Fibroblast of skin of right biceps (primary cell): ENCODE measurements at regions not wholly inside any gene's neighbourhood (a gene's known extent, or its start where the extent isn't known, plus 50 kb on each side); places are given as distances from the start of the nearest gene placed in this dataset.
"Not testable (repeated sequence)": the region's sequence is repeated elsewhere in the genome, so short reads cannot be mapped to it uniquely, and the experiment has no call there.

Experiments
- DNase-seq: peaks from one replicate; pipeline ENCODE4 v3.0.0-alpha.2; 2013

- DNase-seq = no peak
These were observed 336.1 kb downstream of the CDC5L start for GRCh38 chr6:44723439-44724197.

- DNase-seq = peak; percentile 68
These were observed 337.6 kb downstream of the CDC5L start for GRCh38 chr6:44725070-44725469.

- no peak for DNase-seq
These were observed 340.4 kb downstream of the CDC5L start for GRCh38 chr6:44727651-44728630.

- peak; percentile 35 for DNase-seq
These were observed 343.4 kb downstream of the CDC5L start for GRCh38 chr6:44730771-44731391.

- DNase-seq = no peak
These were observed 344.1 kb downstream of the CDC5L start for GRCh38 chr6:44731485-44732095.

- DNase-seq = no peak
These were observed 344.7 kb downstream of the CDC5L start for GRCh38 chr6:44732243-44732642.

- no peak for DNase-seq
These were observed 345.6 kb downstream of the CDC5L start for GRCh38 chr6:44733126-44733525.

GRCh38 chr6:44733868-44734267 is 346.4 kb downstream of the CDC5L start:
- DNase-seq = no peak

- DNase-seq = no peak
These were observed 347.6 kb downstream of the CDC5L start for GRCh38 chr6:44734886-44735629.

- DNase-seq = peak; percentile 63
These were observed 348.1 kb downstream of the CDC5L start for GRCh38 chr6:44735630-44735963.

- DNase-seq = no peak
These were observed 349.8 kb downstream of the CDC5L start for GRCh38 chr6:44737341-44737740.

GRCh38 chr6:44737829-44738528 is 350.5 kb downstream of the CDC5L start:
- DNase-seq = no peak

- DNase-seq = peak; percentile 89
These were observed 351.2 kb downstream of the CDC5L start for GRCh38 chr6:44738601-44739146.

- peak; percentile 75 for DNase-seq
These were observed 351.7 kb downstream of the CDC5L start for GRCh38 chr6:44739181-44739580.

GRCh38 chr6:44740566-44741120 is 353.1 kb downstream of the CDC5L start:
- no peak for DNase-seq

- DNase-seq = no peak
These were observed 354.7 kb downstream of the CDC5L start for GRCh38 chr6:44742201-44742600.

- DNase-seq = no peak
These were observed 355.4 kb downstream of the CDC5L start for GRCh38 chr6:44742828-44743372.

GRCh38 chr6:44760116-44760515 is 372.6 kb downstream of the CDC5L start:
- not testable (repeated sequence) for DNase-seq

GRCh38 chr6:44761046-44761445 is 373.5 kb downstream of the CDC5L start:
- no peak for DNase-seq

- no peak for DNase-seq
These were observed 375.0 kb downstream of the CDC5L start for GRCh38 chr6:44762496-44762895.
